ENCODE measurements at regions not wholly inside any gene's neighbourhood (a gene's known extent, or its start where the extent isn't known, plus 50 kb on each side); places are given as distances from the start of the nearest gene placed in this dataset.

DNA sequence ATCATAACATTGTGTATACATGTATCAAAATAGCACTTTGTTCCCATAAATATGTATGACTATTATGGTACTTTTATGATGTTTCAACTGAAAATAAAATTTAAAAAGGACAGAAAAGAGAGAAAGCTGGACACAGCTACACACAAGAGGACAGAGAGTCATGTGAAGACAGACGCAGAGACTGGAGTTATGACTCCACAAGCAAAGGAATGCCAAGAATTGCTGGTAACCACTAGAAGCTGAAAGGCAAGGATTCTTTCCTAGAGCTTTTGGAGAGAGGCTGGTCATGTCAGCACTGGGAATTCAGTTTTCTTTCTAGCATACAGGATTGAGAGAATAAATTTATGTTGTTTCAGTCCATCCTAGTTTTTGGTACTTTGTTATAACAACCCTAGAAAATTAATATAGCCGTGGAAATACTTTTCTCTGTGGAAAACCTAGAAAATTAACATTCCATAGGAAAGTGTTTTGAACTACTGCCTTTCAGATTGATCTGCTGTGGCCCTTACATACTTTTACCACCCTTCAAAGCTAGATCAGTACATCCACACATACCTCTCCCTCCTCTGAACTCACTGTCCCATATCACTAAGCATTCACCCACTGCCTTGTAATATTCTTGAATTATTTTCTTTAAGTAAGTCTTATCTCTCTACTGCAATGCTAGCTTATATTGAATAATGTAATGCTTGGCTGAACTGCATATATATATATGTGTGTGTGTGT is 575.3 kb downstream of the IPMK start:
- FAIRE-seq (peak; percentile 64), DNase-seq (ENCODE audit: low read depth, low spot score) (no peak)
- no peaks in the 10 kb centered on the region for H3K27me3 ChIP-seq (ENCODE audit: control insufficient read depth, extremely low read depth, insufficient read depth, low read length)
- no peaks in the 10 kb centered on the region for H4K20me1 ChIP-seq (ENCODE audit: control insufficient read depth, extremely low read depth, insufficient read depth, low read length)
- H3K27ac ChIP-seq (ENCODE audit: control insufficient read depth, insufficient read depth, low read length), result no peak overlapping the region
- H3K36me3 ChIP-seq (ENCODE audit: control insufficient read depth in 2 of 2, extremely low read depth in 1 of 2, insufficient read depth in 2 of 2, low read length in 2 of 2), result no peaks in the 10 kb centered on the region
- dilution Hi-C loops (cut with MboI; ENCODE audit: extremely low pct_ligation_motif_present, low sequenced_read_pairs), result no loop called here
- H3K4me3 ChIP-seq (ENCODE audit: control insufficient read depth in 2 of 3, extremely low read depth in 1 of 3, insufficient read depth in 2 of 3, low read depth in 1 of 3, low read length in 3 of 3), result no peak overlapping the region
- H3K9me1 ChIP-seq (ENCODE audit: control insufficient read depth, extremely low read depth, insufficient read depth, low read length), result no peaks in the 10 kb centered on the region
- H3K4me2 ChIP-seq (ENCODE audit: control insufficient read depth, extremely low read depth, insufficient read depth, low read depth, low read length), result no peak overlapping the region
- TF ChIP-seq EZH2 (IDR thresholded peaks at IDR 0.05; ENCODE audit: low read length) (no peak), CTCF (optimal IDR thresholded peaks at IDR 0.05 in 1 of 3, IDR thresholded peaks at IDR 0.05 in 1 of 3, conservative IDR thresholded peaks at IDR 0.05 in 1 of 3; ENCODE audit: extremely low read depth in 1 of 3, insufficient read depth in 2 of 3, low read length in 3 of 3) (no peak)
- H3K4me1 ChIP-seq (ENCODE audit: control insufficient read depth, extremely low read depth, insufficient read depth, low read length), result peaks cover 11% of the 10 kb centered on the region
- no peaks in the 10 kb centered on the region for H3K9me3 ChIP-seq (ENCODE audit: control insufficient read depth, low read depth, low read length)
- peak overlapping the region; percentile 27 for H2AFZ ChIP-seq (ENCODE audit: control insufficient read depth, low read length)
- no peaks in the 10 kb centered on the region for H3K79me2 ChIP-seq (ENCODE audit: control insufficient read depth, insufficient read depth, low read length)
- H3K9ac ChIP-seq (ENCODE audit: control insufficient read depth, extremely low read depth, insufficient read depth, low read length), result no peak overlapping the region

DNA sequence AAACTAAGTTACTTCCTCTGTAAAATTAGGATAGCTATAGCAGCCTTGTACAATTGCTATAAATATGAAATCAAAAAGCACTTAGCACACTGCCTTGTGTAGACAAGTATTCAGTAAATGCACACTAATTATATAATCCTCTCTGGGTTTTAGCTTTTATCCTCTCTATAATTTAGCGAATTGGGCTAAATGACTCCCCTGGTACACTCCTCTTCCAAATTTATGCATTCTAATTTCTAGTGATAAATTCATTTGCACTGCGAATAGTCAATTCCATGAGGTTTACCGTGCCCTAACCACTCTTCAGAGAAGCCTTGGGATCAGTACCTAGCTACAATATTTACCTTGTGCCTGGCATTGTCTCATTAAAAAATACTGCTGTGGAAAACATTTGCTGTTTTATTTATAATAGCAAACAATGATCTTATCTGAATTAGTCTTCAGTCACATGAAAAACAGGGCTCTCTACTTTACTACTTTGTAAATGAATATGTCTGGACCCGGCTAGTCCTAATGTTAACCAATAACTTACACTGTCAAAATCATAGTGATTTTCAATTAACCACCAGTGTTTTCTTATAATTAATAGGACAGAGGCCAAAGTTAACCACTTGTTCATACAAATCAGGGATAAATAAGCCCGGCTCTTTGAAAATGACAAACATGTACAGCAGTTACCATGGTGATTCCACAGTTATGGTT is 577.9 kb downstream of the IPMK start:
- TF ChIP-seq CTCF (optimal IDR thresholded peaks at IDR 0.05 in 1 of 3, IDR thresholded peaks at IDR 0.05 in 1 of 3, conservative IDR thresholded peaks at IDR 0.05 in 1 of 3; ENCODE audit: extremely low read depth in 1 of 3, insufficient read depth in 2 of 3, low read length in 3 of 3), result no peak
- TF ChIP-seq EZH2 (IDR thresholded peaks at IDR 0.05; ENCODE audit: low read length), result no peak
- dilution Hi-C loops (cut with MboI; ENCODE audit: extremely low pct_ligation_motif_present, low sequenced_read_pairs), result no loop called here
- Histone ChIP-seq H3K9me3 (ENCODE audit: control insufficient read depth, low read depth, low read length) (no peaks in the 10 kb centered on the region), H3K4me3 (ENCODE audit: control insufficient read depth in 2 of 3, extremely low read depth in 1 of 3, insufficient read depth in 2 of 3, low read depth in 1 of 3, low read length in 3 of 3) (no peak overlapping the region), H3K27ac (ENCODE audit: control insufficient read depth, insufficient read depth, low read length) (no peak overlapping the region), H3K9ac (ENCODE audit: control insufficient read depth, extremely low read depth, insufficient read depth, low read length) (no peak overlapping the region), H3K4me1 (ENCODE audit: control insufficient read depth, extremely low read depth, insufficient read depth, low read length) (peaks cover 7% of the 10 kb centered on the region), H2AFZ (ENCODE audit: control insufficient read depth, low read length) (no peak overlapping the region), H3K9me1 (ENCODE audit: control insufficient read depth, extremely low read depth, insufficient read depth, low read length) (no peaks in the 10 kb centered on the region), H4K20me1 (ENCODE audit: control insufficient read depth, extremely low read depth, insufficient read depth, low read length) (no peaks in the 10 kb centered on the region), H3K4me2 (ENCODE audit: control insufficient read depth, extremely low read depth, insufficient read depth, low read depth, low read length) (no peak overlapping the region), H3K36me3 (ENCODE audit: control insufficient read depth in 2 of 2, extremely low read depth in 1 of 2, insufficient read depth in 2 of 2, low read length in 2 of 2) (no peaks in the 10 kb centered on the region), H3K79me2 (ENCODE audit: control insufficient read depth, insufficient read depth, low read length) (no peaks in the 10 kb centered on the region), H3K27me3 (ENCODE audit: control insufficient read depth, extremely low read depth, insufficient read depth, low read length) (no peaks in the 10 kb centered on the region)
- FAIRE-seq (no peak), DNase-seq (ENCODE audit: low read depth, low spot score) (no peak)

All from keratinocyte (primary cell).